Fibroblast of the conjunctiva (primary cell): ENCODE measurements at regions not wholly inside any gene's neighbourhood (a gene's known extent, or its start where the extent isn't known, plus 50 kb on each side); places are given as distances from the start of the nearest gene placed in this dataset.

ENCODE experiments used
- DNase-seq: peaks from one replicate; pipeline ENCODE4 v3.0.0-alpha.2; 2010; ENCODE audit warnings: low read depth

DNA sequence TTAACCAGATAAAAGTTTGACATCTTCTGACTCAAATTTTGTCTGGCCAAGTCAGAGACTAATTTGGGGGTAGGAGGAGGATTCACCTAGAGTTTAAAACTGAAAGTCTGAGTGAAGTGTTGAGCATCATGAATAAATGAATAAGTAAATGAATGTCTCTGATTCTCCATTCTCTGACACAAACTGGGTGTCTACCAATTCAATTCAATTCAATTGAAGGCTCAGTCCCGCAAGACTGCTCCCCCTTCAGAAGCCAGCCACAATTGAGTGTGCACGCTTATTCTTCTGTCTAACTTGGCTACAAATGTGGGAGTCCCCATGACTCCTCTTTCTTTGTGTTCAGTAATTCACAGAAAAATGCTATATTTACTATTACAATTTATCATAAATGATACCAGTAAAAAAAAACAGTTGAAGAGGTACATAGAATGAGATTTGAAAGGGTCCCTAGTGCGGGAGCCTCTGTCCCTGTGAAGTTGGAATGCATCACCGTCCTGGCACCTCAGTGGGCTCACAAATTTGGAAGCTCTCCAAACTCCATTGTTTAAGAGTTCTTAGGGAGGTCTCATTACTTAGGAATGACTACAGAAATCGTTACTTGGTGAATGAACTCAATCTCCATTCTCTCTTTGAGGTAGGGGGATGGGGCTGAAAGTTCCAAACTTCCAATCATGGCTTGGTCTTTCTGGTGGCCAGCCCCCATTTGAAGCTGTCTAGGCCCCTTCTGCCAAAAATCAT is 243.7 kb upstream of the PHYHIPL start:
- no peak for DNase-seq

GRCh38 chr10:58936364-58936763 is 240.1 kb upstream of the PHYHIPL start:
- no peak for DNase-seq

- no peak for DNase-seq
Measured at GRCh38 chr10:58937423-58937822, 239.0 kb upstream of the PHYHIPL start.

- DNase-seq = no peak
Measured at GRCh38 chr10:58942724-58943123, 233.7 kb upstream of the PHYHIPL start.

DNA sequence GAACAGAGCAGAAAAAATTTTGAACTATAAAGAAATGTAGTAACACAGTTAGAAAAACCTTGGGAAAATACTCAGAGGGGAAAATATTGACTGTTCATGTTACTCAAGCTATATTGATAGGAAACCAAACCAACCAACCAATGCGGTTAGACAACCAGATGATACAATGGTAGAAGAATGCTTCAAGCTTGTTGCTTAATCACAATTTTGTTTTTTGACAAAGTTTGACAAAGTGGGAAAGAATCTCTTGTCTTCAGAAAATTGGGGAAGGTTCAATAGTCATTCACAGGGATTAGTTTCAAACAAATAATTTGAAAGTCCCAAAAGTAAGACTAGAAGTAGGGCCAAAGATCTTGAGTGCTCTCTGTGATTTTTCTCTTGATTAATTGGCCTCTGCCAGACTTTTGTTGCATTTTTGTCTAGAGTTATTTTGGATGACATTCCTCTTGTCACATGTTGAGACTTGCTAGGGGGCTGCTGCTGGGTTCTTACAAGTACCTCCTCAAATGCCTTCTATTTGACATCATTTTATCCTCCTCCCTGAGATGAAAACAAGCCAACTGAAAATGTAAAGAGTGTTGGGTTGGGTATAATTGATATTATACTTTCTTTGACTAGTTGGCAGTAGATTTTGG is 233.1 kb upstream of the PHYHIPL start:
- DNase-seq = no peak

GRCh38 chr10:58943960-58944359 is 232.5 kb upstream of the PHYHIPL start:
- no peak for DNase-seq

GRCh38 chr10:58948303-58948702 is 228.1 kb upstream of the PHYHIPL start:
- DNase-seq = no peak

DNA sequence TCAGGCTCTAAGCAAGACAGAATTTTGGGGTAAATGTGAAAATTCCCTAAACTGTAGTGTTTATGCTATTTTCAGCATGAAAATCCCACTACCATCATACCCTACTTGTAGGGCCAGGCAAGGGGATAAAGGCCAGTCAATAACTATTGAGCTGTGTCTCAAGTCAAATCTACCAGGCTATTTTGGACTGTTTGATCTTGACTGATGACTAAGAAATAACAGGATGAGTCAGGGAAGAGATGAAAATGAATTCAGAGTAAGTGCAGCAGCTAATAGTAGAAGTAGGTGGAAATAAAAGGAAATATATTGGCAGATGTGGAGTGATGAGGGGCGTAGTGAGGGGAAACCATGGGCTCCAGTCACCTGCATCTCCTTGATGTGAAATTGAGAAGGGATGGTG is 225.8 kb upstream of the PHYHIPL start:
- DNase-seq = no peak

GRCh38 chr10:58951087-58951486 is 225.4 kb upstream of the PHYHIPL start:
- DNase-seq = no peak

GRCh38 chr10:58951746-58952145 is 224.7 kb upstream of the PHYHIPL start:
- DNase-seq = peak; percentile 30

DNA sequence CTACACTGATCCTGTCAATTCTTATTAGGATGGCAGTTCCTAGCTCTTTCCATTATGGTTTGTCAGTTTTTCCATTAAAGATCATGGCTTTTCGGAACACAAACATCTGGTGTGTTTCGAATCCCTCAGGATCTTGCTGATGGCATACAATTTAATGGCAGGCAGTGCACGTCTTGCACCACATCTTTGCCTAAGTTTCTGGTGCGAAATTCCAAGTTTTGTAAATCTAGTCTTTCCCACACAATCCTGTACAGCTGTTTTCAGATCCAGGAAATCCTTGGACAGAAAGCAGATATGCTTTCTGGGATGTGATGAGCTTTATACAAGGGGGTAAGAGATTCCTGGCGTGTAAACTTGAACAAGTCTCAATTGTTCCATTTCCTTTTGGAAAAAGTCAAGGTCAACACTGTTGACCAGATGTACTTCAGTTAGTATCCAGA is 224.3 kb upstream of the PHYHIPL start:
- DNase-seq = no peak

GRCh38 chr10:58952747-58953466 is 223.5 kb upstream of the PHYHIPL start:
- peak; percentile 43 for DNase-seq

DNA sequence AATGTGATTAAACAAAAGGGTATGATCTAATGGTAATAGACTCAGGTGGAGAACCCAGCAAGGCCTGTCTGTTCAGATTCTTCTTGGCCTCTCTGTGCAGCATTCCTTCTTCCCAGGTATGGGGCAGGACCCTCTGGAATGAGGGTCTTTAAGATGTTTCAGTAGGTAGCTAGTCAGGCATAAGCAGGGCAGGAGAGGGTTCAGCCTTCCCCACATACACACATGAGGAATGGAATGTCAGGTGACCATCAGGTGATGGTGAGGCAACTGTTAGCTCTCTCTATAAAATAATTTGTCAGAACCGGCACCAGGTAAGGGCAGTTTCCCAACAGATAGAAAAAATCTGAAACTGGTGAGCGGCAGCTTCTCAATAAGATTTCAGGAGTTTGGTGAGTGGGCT is 222.3 kb upstream of the PHYHIPL start:
- DNase-seq = no peak

- no peak for DNase-seq
Measured at GRCh38 chr10:58955615-58956014, 220.8 kb upstream of the PHYHIPL start.

DNA sequence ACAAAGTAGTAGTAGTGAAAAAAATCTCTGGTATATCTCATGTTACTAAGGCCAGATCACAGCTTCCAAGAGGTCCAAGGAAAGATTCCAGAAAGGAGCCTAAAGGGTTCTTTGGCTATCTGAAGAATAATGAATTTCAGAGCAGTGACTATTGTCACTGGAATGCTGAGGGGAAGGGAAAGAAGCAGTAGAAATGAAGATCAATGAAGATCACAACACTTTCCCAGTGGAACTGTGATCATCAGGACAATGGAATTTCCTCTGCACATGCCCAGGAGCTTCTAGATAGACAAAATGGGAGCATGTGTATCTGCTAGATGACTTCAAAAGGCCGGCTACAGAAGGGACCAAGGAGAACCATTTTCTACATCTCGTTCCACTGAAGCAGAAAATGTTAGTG is 219.5 kb upstream of the PHYHIPL start:
- no peak for DNase-seq

DNA sequence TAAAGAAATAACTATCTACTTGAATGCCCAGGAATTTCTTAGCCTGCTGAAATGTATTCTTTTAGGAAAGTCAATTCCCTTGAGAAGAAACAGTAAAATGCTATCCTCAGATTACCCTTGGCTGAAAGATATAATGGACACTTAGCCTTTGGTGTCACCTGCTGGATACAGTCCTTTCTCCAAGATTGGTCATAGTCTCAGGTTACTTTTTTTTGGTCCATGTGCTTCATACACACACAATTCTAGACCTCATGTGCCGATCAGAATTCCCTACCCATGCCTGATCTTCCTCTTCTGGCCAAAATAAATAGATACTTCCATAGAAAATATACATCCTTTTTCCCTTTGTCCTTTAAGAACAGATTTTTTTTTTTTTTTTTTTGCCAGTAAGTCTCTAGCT is 218.9 kb upstream of the PHYHIPL start:
- no peak for DNase-seq

- no peak for DNase-seq
Measured at GRCh38 chr10:58963101-58963534, 213.3 kb upstream of the PHYHIPL start.

DNA sequence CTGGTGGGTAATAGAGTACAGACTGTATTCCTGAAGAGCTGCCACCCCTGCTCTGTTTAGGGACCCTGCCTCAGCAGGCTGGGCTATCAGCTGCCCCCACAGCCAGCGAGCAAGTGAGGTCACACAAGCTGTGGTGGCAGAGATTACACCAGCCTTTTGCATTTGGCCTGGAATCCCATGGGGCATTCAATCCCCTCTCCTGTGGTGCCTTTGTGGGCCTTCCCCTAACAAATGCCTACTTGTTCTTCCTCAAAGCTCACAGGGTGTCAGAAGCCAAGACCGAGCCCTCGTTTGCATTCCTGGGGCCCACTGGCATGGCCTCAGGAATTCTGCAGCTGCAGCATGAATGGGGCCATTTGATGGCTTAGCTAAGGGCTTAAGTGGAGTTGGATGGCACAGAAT is 212.7 kb upstream of the PHYHIPL start:
- no peak for DNase-seq

DNA sequence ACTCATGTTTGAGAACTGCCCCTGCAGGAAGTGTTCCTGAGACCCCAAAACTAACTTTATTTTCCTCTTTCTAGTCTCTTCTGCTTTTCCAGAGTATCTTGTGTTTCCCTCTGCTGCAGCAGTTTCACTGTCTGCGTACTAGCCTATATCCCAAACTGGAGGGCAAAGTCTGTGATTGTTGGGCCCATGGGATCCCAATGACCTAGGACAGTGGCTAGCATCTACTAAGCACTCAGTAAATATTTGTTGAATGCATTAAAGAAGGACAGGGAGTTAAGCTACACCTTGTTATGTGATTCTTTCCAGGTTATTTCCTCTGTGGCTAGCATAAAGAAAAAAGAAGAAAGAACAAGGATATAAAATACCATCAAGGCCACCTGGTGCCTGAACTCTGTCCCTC is 210.6 kb upstream of the PHYHIPL start:
- no peak for DNase-seq

GRCh38 chr10:58967551-58968388 is 208.7 kb upstream of the PHYHIPL start:
- no peak for DNase-seq

DNA sequence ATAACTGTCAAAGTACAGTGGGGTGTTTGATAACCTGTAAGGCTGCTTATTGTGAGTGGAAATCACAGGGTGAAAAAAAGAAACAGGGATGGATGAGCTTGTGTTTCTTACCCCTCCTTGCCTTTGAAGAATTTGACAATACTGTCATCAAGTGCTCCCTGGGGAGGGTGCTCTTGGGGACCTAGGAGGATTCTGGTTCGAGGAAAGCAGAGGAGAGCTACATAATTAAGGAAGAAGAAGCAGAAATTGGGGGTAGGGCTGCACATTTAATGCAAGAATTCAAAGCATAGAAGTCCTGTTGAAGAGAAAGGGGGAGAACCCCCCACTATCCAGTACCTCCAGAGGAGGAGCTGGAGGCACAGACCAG is 208.1 kb upstream of the PHYHIPL start:
- no peak for DNase-seq

GRCh38 chr10:58969576-58969975 is 206.9 kb upstream of the PHYHIPL start:
- no peak for DNase-seq
